Fibroblast of the conjunctiva (primary cell): ENCODE measurements at regions not wholly inside any gene's neighbourhood (a gene's known extent, or its start where the extent isn't known, plus 50 kb on each side); places are given as distances from the start of the nearest gene placed in this dataset.

Experiments
- DNase-seq: peaks from one replicate; pipeline ENCODE4 v3.0.0-alpha.2; 2010; ENCODE audit warnings: low read depth

DNA sequence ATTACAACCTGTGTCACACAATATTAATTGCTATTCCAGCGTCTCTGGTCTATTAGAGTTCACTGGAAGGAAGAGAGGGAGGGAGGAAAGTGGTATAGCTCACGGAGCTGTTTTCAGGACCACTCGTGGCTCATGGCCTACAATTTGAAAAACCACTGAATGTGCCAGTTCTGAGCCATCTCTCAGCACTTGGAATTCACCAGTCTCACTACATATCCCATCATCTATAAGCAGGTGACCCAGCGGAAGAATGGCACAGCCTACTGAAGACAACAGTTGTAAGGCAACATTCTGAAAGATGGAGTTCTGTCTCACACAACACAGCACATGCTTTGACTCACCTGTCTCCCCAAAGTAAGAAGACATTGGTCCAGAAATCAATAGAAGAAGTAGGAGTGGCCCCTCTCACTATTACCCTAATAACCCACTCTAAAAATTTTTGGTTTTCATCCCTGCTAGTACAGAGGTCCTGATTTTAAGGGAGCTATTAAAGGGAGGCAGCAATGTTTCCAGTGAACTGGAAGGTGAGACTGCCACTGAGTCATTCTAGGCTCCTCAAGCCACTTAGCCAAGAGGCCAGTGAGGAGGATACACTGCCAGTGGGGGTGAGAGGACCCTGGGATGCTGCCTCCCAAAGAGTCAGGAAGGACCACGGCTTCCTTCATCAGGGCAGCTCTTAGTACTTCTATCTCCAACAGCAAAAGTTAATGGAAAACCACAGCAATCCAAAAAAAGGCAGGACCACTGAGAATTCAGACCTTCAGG is 50.0 kb upstream of the DOCK9 start:
- no peak for DNase-seq

GRCh38 chr13:99028890-99029289 is 51.0 kb upstream of the DOCK9 start:
- DNase-seq, result no peak

DNA sequence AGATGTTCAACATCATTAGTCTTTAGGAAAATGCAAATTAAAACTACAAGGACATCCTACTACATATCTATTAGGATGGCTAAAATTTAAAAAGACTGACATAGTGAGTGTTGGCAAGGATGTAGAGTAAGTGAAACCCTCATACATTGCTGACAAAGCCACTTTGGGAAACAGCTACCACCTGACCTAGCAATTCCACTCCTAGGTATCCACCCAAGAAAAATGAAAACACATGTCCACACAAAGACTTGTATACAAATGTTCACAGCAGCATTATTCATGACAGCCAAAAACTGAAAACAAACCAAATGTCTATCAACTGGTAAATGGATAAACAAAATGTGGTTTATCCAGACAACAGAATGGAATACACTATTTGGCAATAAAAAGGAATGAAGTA is 51.7 kb upstream of the DOCK9 start:
- DNase-seq, result no peak

- DNase-seq, result no peak
Measured at GRCh38 chr13:99030326-99030725, 52.5 kb upstream of the DOCK9 start.

- no peak for DNase-seq
Measured at GRCh38 chr13:99031832-99032231, 54.0 kb upstream of the DOCK9 start.

DNA sequence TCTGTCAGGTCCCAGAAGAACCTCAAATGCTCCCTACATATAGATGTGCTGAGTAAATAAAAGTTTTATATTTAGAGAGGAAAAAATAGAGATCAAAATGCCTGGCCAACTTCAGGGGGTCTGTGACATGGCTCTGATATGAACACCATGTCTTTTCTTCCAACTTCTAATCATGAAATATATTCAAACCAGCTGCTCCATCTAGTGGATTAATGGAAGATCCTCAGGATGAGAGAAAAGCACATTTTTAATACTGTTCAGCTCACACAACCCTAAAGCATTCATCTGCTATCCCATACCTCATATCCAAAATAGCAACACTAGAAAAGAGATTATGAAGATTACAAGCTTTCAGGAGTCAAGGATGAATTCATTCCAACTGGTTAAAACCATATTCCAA is 56.0 kb upstream of the DOCK9 start:
- peak; percentile 17 for DNase-seq

- no peak for DNase-seq
Measured at GRCh38 chr13:99034333-99035085, 56.6 kb upstream of the DOCK9 start.

- DNase-seq, result no peak
Measured at GRCh38 chr13:99035715-99036114, 57.9 kb upstream of the DOCK9 start.

DNA sequence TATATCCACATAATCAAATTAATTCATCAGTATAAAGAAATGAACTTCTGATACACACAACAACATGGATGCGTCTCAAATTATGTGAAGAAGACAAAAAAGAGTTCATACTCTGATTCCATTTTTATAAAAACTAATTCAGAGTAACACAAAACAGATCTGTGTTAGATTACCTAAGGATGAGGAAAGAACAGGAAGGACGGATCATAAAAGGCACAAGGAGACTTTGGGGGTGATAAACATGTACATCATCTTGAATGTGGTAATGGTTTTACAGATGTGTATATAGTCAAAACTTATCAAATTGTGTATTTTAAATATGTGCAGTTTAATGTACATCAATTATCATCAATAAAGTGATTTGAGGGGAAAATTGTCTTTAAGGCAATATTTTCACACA is 59.9 kb upstream of the DOCK9 start:
- DNase-seq, result no peak

DNA sequence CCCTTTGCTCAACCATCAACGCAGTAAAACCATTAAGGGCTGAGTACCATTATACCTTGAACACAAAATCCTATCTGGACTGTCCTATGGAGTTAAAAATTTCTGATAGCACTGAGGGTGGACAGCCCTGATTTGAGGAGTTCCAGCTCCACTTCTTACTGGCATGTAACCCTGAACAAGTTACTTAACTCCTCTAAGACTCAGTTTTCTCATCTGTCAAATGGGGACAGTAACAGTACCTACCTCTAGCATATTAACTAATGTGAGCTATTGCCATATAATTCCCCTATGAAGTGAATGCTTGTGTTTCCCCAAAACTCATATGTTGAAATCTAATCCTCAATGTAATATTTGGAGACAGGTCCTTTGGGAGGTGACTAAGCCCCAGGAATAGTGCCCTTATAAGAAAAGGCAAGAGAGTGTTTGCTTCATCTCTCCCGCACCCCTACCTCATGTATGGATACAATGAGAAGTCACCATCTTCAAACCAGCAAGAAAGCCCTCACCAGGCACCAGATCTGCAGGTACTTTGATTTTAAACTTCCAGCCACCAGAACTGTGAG is 61.9 kb upstream of the DOCK9 start:
- DNase-seq, result no peak

- DNase-seq, result no peak
Measured at GRCh38 chr13:99040536-99041131, 62.8 kb upstream of the DOCK9 start.

DNA sequence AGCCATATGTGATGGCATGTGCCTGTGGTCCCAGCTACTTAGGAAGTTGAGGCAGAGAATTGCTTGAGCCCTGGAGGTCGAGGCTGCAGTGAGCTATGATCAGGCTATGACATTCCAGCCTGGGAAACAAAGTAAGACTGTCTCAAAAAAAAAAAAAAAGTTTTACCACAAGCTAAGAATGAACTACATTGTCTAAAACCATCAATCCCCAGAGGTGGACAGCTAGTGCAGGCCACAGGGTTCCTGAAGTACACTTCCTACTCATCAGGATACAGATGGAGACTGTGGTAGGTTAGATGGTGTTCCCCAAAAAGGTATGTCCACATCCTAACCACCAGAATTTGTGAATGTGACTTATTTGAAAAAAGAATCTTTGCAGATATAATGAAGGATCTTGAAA is 63.5 kb upstream of the DOCK9 start:
- DNase-seq, result no peak

DNA sequence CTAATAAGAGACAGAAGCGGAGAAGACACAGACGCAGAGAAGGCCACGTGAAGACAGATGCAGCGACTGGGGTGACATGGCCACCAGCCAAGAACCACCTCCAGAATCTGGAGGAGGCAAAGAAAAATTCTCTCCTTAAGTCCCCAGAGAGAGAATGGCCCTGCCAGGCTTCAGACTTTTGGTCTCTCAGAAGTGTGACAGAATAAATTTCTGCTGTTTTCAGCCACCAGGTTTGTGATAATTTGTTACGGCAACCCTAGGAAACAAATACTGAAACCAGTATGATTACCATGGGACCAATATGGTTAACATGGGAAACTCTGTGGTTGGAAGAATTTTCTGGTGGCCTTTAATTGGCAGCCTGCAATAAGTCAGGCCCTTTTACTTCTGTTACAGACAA is 63.9 kb upstream of the DOCK9 start:
- no peak for DNase-seq

DNA sequence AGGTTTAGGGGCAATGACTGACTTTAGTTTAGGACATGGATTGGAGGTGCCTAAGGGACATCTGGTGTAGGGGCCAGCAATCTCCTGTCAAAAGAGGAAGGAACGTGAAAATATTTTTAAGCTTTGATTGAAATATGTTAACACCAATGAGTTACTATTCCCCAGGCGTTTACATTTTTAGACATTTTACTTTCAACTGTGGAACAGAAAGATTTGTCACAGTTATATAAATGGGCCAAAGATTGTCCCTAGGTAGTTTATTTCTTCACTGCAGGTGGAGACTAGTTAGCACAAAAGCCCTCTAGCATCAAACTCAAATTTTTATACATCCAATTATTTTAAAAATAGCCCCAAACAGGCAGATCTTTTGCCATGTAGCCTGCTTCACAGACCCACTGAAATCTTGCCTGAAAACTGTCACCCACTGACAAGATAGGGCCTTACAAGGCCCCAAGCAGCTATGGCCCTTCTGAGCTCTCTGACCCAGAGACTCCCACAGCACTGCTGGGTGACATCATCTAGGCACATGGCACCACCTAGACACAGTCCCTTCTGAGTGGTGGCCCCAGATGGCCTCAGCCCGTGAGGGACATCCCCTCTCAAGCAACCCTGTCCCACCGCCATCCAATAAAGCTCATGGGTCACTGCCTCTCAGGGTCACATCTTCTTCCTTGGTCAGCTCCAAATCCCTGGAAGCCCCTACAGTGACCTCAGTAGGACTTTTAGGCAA is 64.8 kb upstream of the DOCK9 start:
- no peak for DNase-seq

- no peak for DNase-seq
Measured at GRCh38 chr13:99043831-99044231, 66.0 kb upstream of the DOCK9 start.

- no peak for DNase-seq
Measured at GRCh38 chr13:99044764-99045163, 66.9 kb upstream of the DOCK9 start.

- DNase-seq, result no peak
Measured at GRCh38 chr13:99045396-99045795, 67.5 kb upstream of the DOCK9 start.

- DNase-seq, result no peak
Measured at GRCh38 chr13:99046851-99047250, 69.0 kb upstream of the DOCK9 start.

DNA sequence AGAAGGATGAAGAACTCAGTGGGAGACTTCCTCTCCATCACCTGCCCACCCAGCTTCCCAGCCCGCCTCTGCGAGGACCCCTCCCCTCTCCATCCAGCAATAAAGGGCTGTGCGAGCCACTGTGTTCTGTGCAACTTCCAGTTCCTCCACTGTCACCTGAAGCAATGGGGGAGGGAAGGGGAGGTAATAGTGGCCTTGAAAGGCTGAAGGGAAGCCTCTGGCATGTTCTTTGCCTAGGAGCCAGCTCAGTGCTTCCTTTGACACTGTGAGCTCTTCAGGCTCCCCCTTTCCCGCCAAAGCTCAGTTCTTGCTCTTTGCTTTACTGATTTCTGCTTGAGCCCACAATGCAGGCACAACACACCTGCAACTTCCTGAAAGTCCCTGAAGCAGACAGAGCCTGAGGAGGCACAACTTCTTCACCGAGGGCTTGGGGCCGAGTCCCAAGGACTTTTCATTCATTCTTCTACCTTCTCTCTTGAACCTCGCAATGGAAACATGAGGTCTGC is 73.2 kb upstream of the DOCK9 start:
- no peak for DNase-seq

DNA sequence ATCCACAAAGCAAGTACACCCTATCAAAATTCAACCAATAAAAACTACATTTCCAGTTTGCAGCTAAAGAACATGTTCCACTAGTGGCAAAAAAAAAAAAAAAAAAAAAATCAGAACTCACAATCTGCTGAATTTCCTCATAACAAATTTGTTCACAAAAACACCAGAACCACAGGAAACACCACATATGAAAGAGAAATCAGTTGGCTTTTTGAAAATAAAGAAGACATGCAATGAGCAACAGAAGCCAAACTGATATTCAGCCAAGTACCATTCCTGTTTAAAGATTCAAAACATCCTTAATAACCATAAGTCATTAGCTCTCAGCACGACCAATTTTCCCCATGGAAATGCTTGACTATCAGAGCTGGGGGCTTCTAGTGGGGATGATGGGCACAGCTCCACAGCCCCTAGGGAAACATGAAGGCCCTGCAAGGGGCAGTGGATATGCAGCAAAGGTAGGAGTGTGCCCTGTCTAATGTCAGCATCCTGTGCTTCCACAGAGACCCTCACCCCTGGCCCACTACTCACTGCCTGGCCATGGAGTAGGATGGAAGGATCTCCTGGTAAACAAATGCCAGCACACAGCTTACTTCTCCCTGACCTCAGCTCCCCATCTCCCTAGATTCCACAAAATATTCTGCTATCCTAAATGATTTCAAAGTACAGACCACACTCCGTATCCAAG is 74.0 kb upstream of the DOCK9 start:
- no peak for DNase-seq

DNA sequence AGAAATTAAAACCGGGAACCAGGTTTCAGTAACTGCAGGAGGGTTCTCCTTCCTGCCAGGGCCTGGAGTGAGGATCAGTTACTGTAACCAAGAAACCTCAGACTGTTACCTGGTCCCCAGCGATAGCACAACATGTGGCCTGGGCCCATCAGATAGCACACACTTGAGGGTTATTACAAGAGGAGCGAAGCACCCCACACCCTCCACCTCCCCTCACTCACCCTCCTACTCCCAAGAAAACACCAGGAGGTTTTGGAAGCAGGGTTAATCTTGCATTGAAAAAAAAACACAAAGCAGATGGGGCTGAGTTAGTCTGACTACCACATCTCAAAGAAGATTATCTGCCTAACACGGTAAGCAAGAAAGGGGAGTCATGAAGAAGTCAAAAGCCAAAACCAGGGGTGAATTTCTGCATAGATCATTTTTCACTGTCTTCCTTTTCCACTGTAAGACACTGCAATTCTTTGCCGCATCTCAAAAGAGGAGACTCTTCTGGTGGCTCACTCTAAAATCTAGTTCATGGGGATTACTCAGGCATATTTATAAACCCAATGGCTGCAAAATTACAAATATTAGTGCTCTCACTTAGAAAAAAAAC is 75.9 kb upstream of the DOCK9 start:
- no peak for DNase-seq
